ENCODE measurements at regions not wholly inside any gene's neighbourhood (a gene's known extent, or its start where the extent isn't known, plus 50 kb on each side); places are given as distances from the start of the nearest gene placed in this dataset.

DNA sequence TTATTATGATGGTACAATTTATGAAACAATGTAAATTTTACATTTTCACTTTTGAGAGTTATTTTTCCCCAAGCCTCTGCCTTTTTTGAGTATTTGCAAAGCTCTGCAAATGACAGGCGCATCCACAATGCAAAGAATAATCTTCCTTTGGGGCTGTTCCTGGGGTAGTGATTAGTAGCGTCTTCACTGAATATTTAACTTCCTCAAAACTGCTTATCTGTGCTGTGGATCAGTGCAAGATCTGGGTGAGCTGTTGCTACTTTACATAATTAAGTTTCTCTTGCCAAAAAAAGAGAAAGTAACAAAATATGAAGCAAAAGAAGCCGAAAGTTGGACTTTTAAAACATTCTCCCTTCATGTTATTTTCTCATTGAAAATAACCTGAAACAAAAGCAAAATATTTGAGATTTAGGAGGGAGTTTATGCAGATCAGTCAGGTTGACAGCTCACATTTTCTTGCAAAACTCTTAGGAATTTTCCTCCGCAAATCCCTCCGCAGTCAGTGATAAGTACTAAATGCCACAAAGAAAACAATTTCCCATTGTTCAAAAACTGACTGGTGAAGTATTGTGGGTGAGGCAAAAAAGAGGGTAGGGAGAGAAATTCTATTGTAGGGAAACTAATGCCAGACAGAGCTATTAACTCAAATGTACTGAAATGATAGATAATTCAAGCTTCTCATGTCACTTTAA lies 276.4 kb upstream of the B3GALT2 start (continued):
- TF ChIP-seq, protein P1, sequence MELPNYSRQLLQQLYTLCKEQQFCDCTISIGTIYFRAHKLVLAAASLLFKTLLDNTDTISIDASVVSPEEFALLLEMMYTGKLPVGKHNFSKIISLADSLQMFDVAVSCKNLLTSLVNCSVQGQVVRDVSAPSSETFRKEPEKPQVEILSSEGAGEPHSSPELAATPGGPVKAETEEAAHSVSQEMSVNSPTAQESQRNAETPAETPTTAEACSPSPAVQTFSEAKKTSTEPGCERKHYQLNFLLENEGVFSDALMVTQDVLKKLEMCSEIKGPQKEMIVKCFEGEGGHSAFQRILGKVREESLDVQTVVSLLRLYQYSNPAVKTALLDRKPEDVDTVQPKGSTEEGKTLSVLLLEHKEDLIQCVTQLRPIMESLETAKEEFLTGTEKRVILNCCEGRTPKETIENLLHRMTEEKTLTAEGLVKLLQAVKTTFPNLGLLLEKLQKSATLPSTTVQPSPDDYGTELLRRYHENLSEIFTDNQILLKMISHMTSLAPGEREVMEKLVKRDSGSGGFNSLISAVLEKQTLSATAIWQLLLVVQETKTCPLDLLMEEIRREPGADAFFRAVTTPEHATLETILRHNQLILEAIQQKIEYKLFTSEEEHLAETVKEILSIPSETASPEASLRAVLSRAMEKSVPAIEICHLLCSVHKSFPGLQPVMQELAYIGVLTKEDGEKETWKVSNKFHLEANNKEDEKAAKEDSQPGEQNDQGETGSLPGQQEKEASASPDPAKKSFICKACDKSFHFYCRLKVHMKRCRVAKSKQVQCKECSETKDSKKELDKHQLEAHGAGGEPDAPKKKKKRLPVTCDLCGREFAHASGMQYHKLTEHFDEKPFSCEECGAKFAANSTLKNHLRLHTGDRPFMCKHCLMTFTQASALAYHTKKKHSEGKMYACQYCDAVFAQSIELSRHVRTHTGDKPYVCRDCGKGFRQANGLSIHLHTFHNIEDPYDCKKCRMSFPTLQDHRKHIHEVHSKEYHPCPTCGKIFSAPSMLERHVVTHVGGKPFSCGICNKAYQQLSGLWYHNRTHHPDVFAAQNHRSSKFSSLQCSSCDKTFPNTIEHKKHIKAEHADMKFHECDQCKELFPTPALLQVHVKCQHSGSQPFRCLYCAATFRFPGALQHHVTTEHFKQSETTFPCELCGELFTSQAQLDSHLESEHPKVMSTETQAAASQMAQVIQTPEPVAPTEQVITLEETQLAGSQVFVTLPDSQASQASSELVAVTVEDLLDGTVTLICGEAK (IDR thresholded peaks at IDR 0.05; ENCODE audit: borderline replicate concordance), result no peak
- TF ChIP-seq, protein P2, sequence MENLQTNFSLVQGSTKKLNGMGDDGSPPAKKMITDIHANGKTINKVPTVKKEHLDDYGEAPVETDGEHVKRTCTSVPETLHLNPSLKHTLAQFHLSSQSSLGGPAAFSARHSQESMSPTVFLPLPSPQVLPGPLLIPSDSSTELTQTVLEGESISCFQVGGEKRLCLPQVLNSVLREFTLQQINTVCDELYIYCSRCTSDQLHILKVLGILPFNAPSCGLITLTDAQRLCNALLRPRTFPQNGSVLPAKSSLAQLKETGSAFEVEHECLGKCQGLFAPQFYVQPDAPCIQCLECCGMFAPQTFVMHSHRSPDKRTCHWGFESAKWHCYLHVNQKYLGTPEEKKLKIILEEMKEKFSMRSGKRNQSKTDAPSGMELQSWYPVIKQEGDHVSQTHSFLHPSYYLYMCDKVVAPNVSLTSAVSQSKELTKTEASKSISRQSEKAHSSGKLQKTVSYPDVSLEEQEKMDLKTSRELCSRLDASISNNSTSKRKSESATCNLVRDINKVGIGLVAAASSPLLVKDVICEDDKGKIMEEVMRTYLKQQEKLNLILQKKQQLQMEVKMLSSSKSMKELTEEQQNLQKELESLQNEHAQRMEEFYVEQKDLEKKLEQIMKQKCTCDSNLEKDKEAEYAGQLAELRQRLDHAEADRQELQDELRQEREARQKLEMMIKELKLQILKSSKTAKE (IDR thresholded peaks at IDR 0.05; ENCODE audit: low read depth, poor library complexity, severe bottlenecking), result no peak
- TF ChIP-seq CHD4 (IDR thresholded peaks at IDR 0.05), result no peak
- TF ChIP-seq ASH2L (IDR thresholded peaks at IDR 0.05; ENCODE audit: borderline replicate concordance, low read depth), result no peak

GRCh38 chr1:193458628-193459027 lies 272.2 kb upstream of the B3GALT2 start:
- H3K27me3 ChIP-seq (replicated peaks in 1 of 2; ENCODE audit: control insufficient read depth in 2 of 2, insufficient read depth in 2 of 2, low read length in 1 of 2), result no peaks in the 10 kb centered on the region
- H3K9me3 ChIP-seq (replicated peaks; ENCODE audit: control insufficient read depth, insufficient read depth, low read length), result no peaks in the 10 kb centered on the region
- H3K36me3 ChIP-seq (ENCODE audit: control insufficient read depth in 2 of 2, insufficient read depth in 2 of 2, low read length in 1 of 2), result no peaks in the 10 kb centered on the region
- H3K9ac ChIP-seq (ENCODE audit: control insufficient read depth, insufficient read depth, low read length), result no peak overlapping the region
- intact Hi-C loops (cut with micrococcal nuclease; ENCODE audit: unreplicated experiment), result no loop called here
- DNase-seq (ENCODE audit: low read depth, low spot score) (no peak), FAIRE-seq (peak; percentile 69), ATAC-seq (no peak)
- no peaks in the 10 kb centered on the region for H3K4me1 ChIP-seq (ENCODE audit: control insufficient read depth, insufficient read depth, low read length)
- H2AFZ ChIP-seq (ENCODE audit: control insufficient read depth, low read depth, low read length), result no peak overlapping the region
- CTCF ChIA-PET, result no interaction called here
- POLR2A ChIA-PET, result no interaction called here
- WGBS (ENCODE audit: insufficient coverage, insufficient replicate concordance, low lambda C conversion rate, missing lambda C conversion rate), result 68% methylated on average over 5 of the region's 5 CpGs
- no peaks in the 10 kb centered on the region for H4K20me1 ChIP-seq (ENCODE audit: control insufficient read depth, insufficient read depth)
- H3K4me3 ChIP-seq, result no peak overlapping the region
- H3K4me2 ChIP-seq (ENCODE audit: control insufficient read depth, insufficient read depth), result no peak overlapping the region
- SMC1A ChIA-PET (ENCODE audit: uncharacterized antibody, unreplicated experiment), result interaction anchor here (1.5 kb wide), 1 partner anchor 9 kb away, joined by 4 read pairs; no protein-coding TSS in a partner anchor
- RAD21 ChIA-PET (ENCODE audit: unreplicated experiment), result no interaction called here
- no peaks in the 10 kb centered on the region for H3K79me2 ChIP-seq (ENCODE audit: control insufficient read depth, insufficient read depth, low read length)
- in situ Hi-C loops (cut with MboI), result no loop called here
- no peak overlapping the region for H3K27ac ChIP-seq (ENCODE audit: control insufficient read depth, insufficient read depth)
- no TSS peak for BruUV-seq (replicated peaks)
- TF ChIP-seq IKZF1 (conservative IDR thresholded peaks at IDR 0.05) (no peak), ZNF384 (IDR thresholded peaks at IDR 0.05; ENCODE audit: borderline replicate concordance, low read depth, low read length) (no peak), JUNB (IDR thresholded peaks at IDR 0.05) (no peak), ZBED1 (IDR thresholded peaks at IDR 0.05; ENCODE audit: borderline replicate concordance) (no peak), NR2C1 (IDR thresholded peaks at IDR 0.05) (no peak)
- TF ChIP-seq, protein P3, sequence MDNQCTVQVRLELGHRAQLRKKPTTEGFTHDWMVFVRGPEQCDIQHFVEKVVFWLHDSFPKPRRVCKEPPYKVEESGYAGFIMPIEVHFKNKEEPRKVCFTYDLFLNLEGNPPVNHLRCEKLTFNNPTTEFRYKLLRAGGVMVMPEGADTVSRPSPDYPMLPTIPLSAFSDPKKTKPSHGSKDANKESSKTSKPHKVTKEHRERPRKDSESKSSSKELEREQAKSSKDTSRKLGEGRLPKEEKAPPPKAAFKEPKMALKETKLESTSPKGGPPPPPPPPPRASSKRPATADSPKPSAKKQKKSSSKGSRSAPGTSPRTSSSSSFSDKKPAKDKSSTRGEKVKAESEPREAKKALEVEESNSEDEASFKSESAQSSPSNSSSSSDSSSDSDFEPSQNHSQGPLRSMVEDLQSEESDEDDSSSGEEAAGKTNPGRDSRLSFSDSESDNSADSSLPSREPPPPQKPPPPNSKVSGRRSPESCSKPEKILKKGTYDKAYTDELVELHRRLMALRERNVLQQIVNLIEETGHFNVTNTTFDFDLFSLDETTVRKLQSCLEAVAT (IDR thresholded peaks at IDR 0.05), result no peak
- TF ChIP-seq, protein P4, sequence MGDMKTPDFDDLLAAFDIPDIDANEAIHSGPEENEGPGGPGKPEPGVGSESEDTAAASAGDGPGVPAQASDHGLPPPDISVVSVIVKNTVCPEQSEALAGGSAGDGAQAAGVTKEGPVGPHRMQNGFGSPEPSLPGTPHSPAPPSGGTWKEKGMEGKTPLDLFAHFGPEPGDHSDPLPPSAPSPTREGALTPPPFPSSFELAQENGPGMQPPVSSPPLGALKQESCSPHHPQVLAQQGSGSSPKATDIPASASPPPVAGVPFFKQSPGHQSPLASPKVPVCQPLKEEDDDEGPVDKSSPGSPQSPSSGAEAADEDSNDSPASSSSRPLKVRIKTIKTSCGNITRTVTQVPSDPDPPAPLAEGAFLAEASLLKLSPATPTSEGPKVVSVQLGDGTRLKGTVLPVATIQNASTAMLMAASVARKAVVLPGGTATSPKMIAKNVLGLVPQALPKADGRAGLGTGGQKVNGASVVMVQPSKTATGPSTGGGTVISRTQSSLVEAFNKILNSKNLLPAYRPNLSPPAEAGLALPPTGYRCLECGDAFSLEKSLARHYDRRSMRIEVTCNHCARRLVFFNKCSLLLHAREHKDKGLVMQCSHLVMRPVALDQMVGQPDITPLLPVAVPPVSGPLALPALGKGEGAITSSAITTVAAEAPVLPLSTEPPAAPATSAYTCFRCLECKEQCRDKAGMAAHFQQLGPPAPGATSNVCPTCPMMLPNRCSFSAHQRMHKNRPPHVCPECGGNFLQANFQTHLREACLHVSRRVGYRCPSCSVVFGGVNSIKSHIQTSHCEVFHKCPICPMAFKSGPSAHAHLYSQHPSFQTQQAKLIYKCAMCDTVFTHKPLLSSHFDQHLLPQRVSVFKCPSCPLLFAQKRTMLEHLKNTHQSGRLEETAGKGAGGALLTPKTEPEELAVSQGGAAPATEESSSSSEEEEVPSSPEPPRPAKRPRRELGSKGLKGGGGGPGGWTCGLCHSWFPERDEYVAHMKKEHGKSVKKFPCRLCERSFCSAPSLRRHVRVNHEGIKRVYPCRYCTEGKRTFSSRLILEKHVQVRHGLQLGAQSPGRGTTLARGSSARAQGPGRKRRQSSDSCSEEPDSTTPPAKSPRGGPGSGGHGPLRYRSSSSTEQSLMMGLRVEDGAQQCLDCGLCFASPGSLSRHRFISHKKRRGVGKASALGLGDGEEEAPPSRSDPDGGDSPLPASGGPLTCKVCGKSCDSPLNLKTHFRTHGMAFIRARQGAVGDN (IDR thresholded peaks at IDR 0.05), result no peak
